IPS-NIHi7 (cell line): ENCODE measurements at regions not wholly inside any gene's neighbourhood (a gene's known extent, or its start where the extent isn't known, plus 50 kb on each side); places are given as distances from the start of the nearest gene placed in this dataset.
A peak's percentile ranks its signal among the peaks of the same experiment; 100 is the strongest.
"Not testable (repeated sequence)": the region's sequence is repeated elsewhere in the genome, so short reads cannot be mapped to it uniquely, and the experiment has no call there.

Source experiments
- DNase-seq: peaks from one replicate; pipeline ENCODE4 v3.0.0; 2012; ENCODE audit warnings: mixed read lengths; ENCODE audit errors: extremely low spot score

- no peak for DNase-seq
These were observed 129.8 kb upstream of the COL5A2 start for GRCh38 chr2:189309331-189309730.

- DNase-seq, result no peak
These were observed 129.1 kb upstream of the WDR75 start for GRCh38 chr2:189312211-189312610.

DNA sequence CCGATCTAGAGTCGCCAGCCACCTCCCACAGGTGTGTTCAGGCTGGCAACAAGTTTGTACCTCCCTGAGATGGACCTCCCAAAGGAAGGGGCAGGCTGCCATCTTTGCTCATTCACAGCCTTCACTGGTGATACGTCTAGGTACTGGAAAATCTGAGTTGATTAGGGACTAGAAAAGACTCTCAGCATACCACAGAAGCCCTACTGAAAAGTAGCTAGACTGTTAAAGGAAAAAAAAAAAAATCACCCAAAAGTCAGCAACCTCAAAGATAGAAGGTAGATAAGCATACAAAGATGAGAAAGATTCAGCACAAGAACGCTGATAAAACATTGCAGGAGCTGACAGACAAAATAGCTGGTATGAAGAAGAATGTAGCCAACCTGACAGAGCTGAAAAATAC lies 128.6 kb upstream of the WDR75 start:
- DNase-seq, result no peak

DNA sequence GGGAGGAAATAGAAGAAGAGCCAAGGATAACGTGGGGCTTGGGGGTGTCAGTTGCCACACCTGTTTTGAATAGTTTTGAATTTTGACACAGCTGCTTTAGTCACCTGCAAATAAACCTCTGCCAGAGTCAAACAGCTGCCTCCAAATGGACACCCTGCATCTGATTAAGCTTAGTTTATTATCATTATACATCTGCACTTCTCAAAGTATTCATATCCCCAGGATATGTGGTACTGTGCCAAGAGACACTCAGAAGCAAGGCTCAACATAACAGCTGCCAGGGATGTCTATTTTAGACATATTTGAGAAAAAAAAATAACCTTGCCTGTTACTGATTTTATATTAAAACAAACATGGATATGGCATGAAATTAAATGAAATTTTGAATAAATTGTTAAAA lies 122.5 kb upstream of the WDR75 start:
- no peak for DNase-seq

DNA sequence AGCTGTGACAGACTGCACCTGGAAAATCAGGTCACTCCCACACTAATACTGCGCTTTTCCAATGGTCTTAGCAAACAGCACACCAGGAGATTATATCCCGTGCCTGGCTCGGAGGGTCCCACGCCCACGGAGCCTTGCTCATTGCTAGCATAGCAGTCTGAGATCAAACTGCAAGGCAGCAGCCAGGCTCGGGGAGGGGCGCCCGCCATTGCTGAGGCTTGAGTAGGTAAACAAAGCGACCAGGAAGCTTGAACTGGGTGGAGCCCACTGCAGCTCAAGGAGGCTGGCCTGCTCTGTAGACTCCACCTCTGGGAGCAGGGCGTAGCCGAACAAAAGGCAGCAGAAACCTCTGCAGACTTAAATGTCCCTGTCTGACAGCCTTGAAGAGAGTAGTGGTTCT lies 121.8 kb upstream of the WDR75 start:
- DNase-seq, result not testable (repeated sequence)

DNA sequence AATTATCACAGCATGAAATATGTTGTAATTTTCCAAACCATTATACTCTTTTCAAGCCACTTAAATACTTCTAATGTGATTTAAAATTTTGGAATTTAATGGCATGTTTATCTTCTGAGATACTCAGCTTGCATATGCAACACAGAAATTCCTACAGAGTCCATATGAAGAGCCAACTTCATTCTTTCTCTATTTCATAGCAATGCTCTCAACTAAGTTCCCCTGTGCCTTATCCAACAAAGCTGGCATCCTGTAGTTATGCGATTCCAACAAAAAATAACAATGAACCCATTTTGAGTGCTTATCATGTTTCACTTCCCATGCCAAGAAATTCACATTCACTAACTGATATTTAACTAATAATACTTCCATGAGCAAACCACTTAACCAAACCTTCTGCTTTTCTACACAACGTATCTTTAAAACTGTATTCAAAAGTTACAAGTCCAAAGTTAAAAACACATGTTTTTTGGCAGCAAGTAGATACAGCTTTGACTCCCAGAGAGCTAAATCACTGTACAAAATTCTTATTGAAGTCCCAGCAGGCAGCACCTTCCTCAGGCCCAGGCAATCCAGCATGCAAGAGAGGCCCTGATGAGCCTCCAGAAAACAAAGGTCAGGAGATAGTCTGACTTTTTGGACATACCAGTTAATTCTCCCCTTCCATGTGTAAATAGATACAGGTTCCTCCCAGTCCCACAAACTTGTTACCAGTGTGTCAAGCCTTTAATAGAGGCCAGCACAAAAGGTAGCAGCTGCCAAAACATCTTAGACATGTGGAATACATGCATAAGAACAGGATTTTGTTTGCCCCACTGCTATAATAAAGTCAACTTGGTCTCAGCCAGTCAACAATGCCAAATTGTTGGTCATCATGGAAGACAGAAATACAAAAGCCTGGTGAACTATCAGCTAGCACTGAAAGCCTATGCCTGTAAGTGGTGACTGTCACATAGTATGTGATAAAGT lies 113.1 kb upstream of the WDR75 start:
- DNase-seq, result no peak

- DNase-seq, result no peak
These were observed 112.4 kb upstream of the WDR75 start for GRCh38 chr2:189328848-189329245.

DNA sequence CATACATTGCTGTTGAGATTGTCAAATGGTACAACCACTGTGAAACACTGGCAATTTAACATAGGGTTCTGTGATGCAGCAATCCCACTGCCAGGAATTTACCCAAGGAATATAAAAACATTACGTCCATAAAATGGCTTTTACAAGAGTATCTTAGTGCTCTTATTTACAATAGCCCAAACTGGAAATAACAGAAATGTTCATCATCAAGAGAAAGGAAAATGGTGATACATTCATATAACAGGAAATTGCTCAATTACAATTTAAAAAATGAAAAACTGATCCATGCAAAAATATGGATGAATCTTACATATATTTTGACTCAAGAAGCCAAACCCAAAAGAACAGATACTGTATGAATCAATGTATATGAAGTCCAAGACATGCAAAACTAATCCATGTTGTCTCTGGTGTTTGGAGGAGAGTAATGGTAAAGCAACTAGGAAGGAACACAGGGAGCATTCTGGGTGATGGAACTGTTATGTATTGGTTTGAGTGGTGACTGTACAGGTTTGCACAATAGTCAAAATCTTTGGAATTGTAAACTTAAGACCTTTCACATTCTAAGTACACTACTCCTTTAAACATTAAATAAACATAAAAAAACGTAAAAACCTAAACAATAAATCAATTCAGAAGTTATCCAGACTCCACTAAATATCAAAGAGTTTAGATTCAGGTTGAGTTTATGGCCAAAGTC lies 104.8 kb upstream of the WDR75 start:
- DNase-seq, result no peak

GRCh38 chr2:189337656-189338055 lies 103.6 kb upstream of the WDR75 start:
- no peak for DNase-seq

DNA sequence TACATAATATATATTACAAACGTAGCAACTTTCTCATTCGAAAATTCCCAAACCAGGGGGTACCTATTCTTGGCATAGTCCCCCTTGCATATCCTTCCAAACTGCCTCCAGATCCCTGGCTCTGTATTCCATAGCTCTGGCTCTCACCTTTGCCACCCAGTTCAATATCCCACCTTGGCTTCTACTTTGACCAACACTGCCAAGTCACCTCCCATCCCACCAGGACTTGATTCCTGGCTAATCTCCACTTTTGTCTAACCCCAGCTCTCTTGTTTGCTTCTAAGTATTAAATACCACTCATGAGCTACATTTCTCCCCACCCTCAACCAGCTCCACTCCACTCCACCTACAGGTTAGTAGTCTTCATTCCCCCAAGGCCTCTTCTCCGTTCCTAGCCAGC lies 103.2 kb upstream of the WDR75 start:
- DNase-seq, result no peak

GRCh38 chr2:189341077-189341476 lies 100.2 kb upstream of the WDR75 start:
- DNase-seq, result no peak

DNA sequence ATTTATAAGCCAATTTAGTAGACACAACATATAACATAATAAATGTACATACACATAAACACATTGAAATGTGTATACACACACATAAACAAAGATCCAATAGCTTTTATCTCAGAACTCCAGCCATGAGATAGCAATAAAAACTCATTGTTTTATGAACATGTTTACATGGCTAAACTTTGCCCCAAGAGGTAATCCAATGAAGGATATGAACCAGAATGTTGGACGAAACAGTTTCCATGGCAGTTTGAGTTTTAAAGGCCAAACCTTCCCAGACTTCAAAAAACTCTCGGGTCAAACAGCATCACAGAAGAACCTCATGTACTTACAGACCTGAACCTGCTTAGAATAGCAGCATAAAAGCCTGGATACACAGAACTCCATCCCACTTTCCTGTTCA lies 97.2 kb upstream of the WDR75 start:
- no peak for DNase-seq

GRCh38 chr2:189347540-189347939 lies 93.7 kb upstream of the WDR75 start:
- DNase-seq, result peak; percentile 32

- DNase-seq, result no peak
These were observed 92.9 kb upstream of the WDR75 start for GRCh38 chr2:189348369-189348768.

- no peak for DNase-seq
These were observed 90.6 kb upstream of the WDR75 start for GRCh38 chr2:189350540-189351209.

- not testable (repeated sequence) for DNase-seq
These were observed 89.3 kb upstream of the WDR75 start for GRCh38 chr2:189351933-189352332.

- not testable (repeated sequence) for DNase-seq
These were observed 83.9 kb upstream of the WDR75 start for GRCh38 chr2:189357375-189357774.

GRCh38 chr2:189360861-189361260 lies 80.4 kb upstream of the WDR75 start:
- DNase-seq, result no peak

- DNase-seq, result no peak
These were observed 79.0 kb upstream of the WDR75 start for GRCh38 chr2:189362283-189362682.

DNA sequence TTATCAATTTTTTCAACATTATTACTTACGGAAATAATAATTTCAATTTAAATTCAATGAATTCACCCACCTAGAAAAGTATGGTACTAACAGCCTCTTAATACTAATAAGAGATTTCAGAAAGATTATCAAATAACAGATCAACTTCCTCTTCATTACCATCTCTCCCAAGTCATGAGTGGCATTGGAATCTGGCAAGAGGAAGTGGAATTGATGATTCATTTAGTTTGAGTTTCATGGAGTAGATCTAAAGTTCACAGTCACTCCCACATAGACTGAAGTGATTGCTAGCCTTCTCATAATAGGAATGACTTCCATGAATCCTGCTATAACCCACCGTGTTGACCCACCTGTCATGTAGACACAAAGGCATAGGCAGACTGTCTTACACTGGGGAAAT lies 77.7 kb upstream of the WDR75 start:
- no peak for DNase-seq

GRCh38 chr2:189364607-189365006 lies 76.7 kb upstream of the WDR75 start:
- no peak for DNase-seq

- DNase-seq, result no peak
These were observed 74.9 kb upstream of the WDR75 start for GRCh38 chr2:189366349-189366748.
